Neural cell (in vitro differentiated cells): ENCODE measurements at regions not wholly inside any gene's neighbourhood (a gene's known extent, or its start where the extent isn't known, plus 50 kb on each side); places are given as distances from the start of the nearest gene placed in this dataset.

Experiments
- CTCF ChIP-seq: fragments of 450-650 bp; IDR thresholded peaks from 2 replicates; pipeline ENCODE4 v1.5.1; 2014; ENCODE audit warnings: antibody characterized with exemption, mild to moderate bottlenecking, moderate library complexity; ENCODE audit not compliant: poor library complexity, severe bottlenecking
- POLR2AphosphoS5 ChIP-seq: IDR thresholded peaks from 2 replicates; pipeline ENCODE4 v1.6.1; 2012

GRCh38 chr7:13117592-13117991, 430.2 kb downstream of the ARL4A start:
- TF ChIP-seq CTCF (no peak), POLR2AphosphoS5 (no peak)
